Left lung (tissue), 4 donors: ENCODE measurements at regions not wholly inside any gene's neighbourhood (a gene's known extent, or its start where the extent isn't known, plus 50 kb on each side); places are given as distances from the start of the nearest gene placed in this dataset.

Source experiments
- ATAC-seq: fragments of 200-7000 bp; cut with Tn5 transposase; one replicate; pipeline ENCODE4 v1.9.1; 2020; ENCODE audit warnings: moderate library complexity
- DNase-seq, 4 donors: peaks; one replicate each; pipeline ENCODE4 v3.0.0-alpha.2; 2013 to 2020
- H3K27ac ChIP-seq, 2 donors: fragments of 200-600 bp; sonication (generic) in 1 of 2; one replicate each; pipeline versions ENCODE4 v1.5.0 to v1.8.0; 2020 to 2021
- H3K27me3 ChIP-seq, 2 donors: fragments of 200-600 bp; sonication (generic) in 1 of 2; one replicate each; pipeline versions ENCODE4 v1.5.0 to v1.8.0; 2020 to 2021
- H3K36me3 ChIP-seq, 2 donors: fragments of 200-600 bp; sonication (generic) in 1 of 2; one replicate each; pipeline versions ENCODE4 v1.5.0 to v1.8.0; 2020 to 2021
- H3K4me1 ChIP-seq, 2 donors: fragments of 200-600 bp; one replicate each; pipeline ENCODE4 v1.8.0; 2021
- H3K4me3 ChIP-seq, 2 donors: fragments of 200-600 bp; sonication (generic) in 1 of 2; one replicate each; pipeline versions ENCODE4 v1.5.0 to v1.8.0; 2020 to 2021; ENCODE audit warnings: mild to moderate bottlenecking in 1 of 2
- H3K9me3 ChIP-seq, 2 donors: fragments of 200-600 bp; sonication (generic) in 1 of 2; one replicate each; pipeline versions ENCODE4 v1.5.0 to v1.8.0; 2020 to 2021
- intact Hi-C, 2 donors: fragments of 100-400 bp; cut with DNase I; formaldehyde crosslinking; loops; one replicate each; pipeline versions ENCODE4 v1.11.2 to v1.14.2; 2022
- TF ChIP-seq, protein P1 (sequence below), 2 donors: fragments of 200-600 bp; sonication (generic) in 1 of 2; IDR thresholded peaks; one replicate each; pipeline versions ENCODE4 v1.5.0 to v1.8.0; 2021; ENCODE audit warnings: antibody characterized with exemption in 2 of 2
- donor health status: DM: no; HTN: yes; CAD: no.
- donor health status: DM: no; HTN: no; CAD: no.

DNA sequence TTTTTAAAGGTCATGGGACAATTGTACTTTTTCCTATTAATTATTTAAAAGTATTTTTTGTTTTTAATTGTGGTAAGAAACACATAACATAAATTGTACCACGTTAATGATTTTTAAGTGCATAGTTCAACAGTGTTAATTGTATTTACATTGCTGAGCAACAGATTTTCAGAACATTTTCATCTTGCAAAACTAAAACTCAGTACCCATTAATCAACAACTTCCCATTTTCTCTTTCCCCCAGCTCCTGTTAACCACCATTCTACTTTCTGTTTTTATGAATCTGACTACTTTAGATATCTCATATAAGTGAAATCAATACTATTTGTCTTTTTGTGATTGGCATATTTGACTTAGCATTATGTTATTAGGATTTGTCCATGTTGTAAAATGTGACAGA is 483.9 kb upstream of the ZNF804A start:
- H3K4me3 ChIP-seq = no peak overlapping the region
- intact Hi-C loops = no loop called here
- ATAC-seq (no peak), DNase-seq (no peak)
- H3K36me3 ChIP-seq = no peaks in the 10 kb centered on the region
- H3K4me1 ChIP-seq = no peaks in the 10 kb centered on the region
- H3K27me3 ChIP-seq = no peaks in the 10 kb centered on the region
- TF ChIP-seq, protein P1, sequence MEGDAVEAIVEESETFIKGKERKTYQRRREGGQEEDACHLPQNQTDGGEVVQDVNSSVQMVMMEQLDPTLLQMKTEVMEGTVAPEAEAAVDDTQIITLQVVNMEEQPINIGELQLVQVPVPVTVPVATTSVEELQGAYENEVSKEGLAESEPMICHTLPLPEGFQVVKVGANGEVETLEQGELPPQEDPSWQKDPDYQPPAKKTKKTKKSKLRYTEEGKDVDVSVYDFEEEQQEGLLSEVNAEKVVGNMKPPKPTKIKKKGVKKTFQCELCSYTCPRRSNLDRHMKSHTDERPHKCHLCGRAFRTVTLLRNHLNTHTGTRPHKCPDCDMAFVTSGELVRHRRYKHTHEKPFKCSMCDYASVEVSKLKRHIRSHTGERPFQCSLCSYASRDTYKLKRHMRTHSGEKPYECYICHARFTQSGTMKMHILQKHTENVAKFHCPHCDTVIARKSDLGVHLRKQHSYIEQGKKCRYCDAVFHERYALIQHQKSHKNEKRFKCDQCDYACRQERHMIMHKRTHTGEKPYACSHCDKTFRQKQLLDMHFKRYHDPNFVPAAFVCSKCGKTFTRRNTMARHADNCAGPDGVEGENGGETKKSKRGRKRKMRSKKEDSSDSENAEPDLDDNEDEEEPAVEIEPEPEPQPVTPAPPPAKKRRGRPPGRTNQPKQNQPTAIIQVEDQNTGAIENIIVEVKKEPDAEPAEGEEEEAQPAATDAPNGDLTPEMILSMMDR (IDR thresholded peaks at IDR 0.05) = no peak
- H3K9me3 ChIP-seq = no peaks in the 10 kb centered on the region
- no peak overlapping the region for H3K27ac ChIP-seq

DNA sequence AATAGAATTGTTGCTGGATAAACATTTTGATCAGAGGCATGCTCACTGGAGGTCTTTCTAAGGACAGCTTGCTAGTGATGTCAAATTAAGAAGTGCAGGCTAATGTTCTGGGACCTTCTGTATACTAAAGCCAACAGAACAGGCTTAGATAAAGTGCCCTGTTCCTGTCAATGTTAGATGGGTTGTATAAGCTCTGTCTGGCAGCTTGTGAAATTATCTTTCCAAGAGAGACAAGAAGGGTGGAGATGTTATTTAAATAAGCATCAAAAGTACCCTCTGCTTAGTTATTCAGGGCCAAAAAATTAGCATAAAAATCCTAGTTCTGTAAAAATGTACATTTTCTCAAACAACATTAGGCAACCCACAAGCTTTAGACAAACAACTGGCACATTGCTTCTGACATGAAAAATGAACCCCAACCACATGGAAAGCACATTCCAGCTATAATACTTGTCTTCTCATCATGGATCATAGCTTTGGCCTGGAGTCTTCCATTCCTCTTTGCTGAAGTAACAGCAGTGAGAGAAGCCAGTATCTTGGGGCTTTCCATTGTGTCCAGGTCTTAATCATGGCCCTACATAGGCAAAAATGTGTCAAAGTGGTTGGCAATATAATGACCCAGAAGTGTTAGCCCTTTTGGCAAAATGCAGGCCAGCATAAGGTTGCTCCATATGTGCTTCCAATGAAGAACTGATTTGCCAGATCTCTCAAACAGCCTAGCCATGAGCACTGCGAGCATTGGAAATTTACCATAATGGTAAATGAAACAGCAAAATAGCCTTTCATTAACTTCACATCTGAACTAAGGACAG is 478.1 kb upstream of the ZNF804A start:
- intact Hi-C loops = no loop called here
- no peak for ATAC-seq

DNA sequence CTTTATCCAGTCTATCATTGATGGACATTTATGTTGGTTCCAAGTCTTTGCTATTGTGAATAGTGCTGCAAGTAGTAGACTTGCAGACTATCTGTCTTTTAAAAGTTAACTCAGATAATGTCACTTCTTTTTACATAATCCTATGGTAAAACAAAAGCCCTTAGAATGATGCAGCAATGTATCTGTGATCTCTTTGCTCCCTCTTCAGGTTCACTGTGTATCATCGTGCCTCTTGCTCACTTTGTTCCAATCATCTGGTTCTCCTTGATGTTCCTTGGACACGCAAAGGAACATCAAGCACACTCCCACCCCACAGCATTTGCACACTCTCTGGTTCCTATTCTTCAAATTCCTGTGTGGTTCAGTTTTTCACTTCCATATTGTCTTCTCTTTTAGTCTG is 472.5 kb upstream of the ZNF804A start:
- DNase-seq (no peak), ATAC-seq (no peak)
- H3K27me3 ChIP-seq = no peaks in the 10 kb centered on the region
- no peak overlapping the region for H3K4me3 ChIP-seq
- TF ChIP-seq, protein P1 (IDR thresholded peaks at IDR 0.05) = no peak
- intact Hi-C loops = no loop called here
- no peaks in the 10 kb centered on the region for H3K4me1 ChIP-seq
- peaks cover 0 to 7% of the 10 kb centered on the region in 2 donors for H3K9me3 ChIP-seq
- H3K36me3 ChIP-seq = no peaks in the 10 kb centered on the region
- H3K27ac ChIP-seq = no peak overlapping the region

More for the DNA sequence above, 478.1 kb upstream of the ZNF804A start:
- DNase-seq = no peak
- no peak overlapping the region for H3K4me3 ChIP-seq
- H3K27ac ChIP-seq = no peak overlapping the region
- H3K4me1 ChIP-seq = no peaks in the 10 kb centered on the region
- TF ChIP-seq, protein P1 (IDR thresholded peaks at IDR 0.05) = no peak
- H3K27me3 ChIP-seq = no peaks in the 10 kb centered on the region
- no peaks in the 10 kb centered on the region for H3K9me3 ChIP-seq
- H3K36me3 ChIP-seq = no peaks in the 10 kb centered on the region

DNA sequence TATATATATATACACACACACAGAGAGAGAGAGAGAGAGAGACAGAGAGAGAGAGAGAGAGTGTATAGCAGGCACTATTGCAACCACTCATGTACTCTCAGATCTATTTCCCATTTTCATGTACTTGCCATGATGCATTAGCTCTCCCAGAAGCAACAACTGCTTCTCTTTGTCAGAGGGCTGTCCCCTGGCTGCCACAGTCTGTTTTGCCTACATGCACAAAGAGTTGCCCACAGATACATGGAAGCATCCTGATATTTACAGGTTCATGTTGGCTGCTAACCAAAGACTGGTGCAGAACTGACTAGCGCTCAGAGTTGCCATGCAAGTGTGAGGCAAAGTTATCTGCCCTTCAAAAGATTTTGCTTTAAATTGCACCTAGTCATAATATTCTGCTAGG is 469.3 kb upstream of the ZNF804A start:
- no peak for DNase-seq

DNA sequence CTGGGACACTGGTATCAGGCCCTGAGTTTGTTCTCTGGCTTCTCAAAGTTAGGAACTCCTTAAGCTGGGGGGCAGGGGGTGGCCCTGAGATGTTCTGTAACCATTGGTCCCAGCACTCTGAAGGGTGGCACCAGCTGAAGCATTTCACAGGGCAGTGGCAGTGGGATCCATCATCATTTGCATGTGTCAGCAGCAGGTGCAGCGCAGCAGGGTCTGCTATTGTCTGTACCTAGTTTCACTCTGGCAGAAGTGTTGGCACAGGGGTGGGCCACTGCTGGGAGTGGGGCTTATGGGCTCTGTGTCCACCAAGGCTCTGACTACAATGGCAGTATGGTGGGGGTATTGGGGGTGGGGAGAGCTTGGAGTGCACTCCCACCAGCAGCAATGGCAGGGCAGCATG is 460.4 kb upstream of the ZNF804A start:
- TF ChIP-seq, protein P1 (IDR thresholded peaks at IDR 0.05) = no peak
- ATAC-seq (no peak), DNase-seq (peak in 1 of 4 donors; percentile 35)
- H3K9me3 ChIP-seq = peaks cover 0 to 43% of the 10 kb centered on the region in 2 donors
- intact Hi-C loops = no loop called here
- no peaks in the 10 kb centered on the region for H3K36me3 ChIP-seq
- no peaks in the 10 kb centered on the region for H3K27me3 ChIP-seq
- H3K4me3 ChIP-seq = no peak overlapping the region
- no peaks in the 10 kb centered on the region for H3K4me1 ChIP-seq
- no peak overlapping the region for H3K27ac ChIP-seq

More for the DNA sequence above, 469.3 kb upstream of the ZNF804A start:
- Histone ChIP-seq H3K9me3 (peaks cover 0 to 21% of the 10 kb centered on the region in 2 donors), H3K4me1 (no peaks in the 10 kb centered on the region), H3K27ac (no peak overlapping the region), H3K27me3 (no peaks in the 10 kb centered on the region), H3K4me3 (no peak overlapping the region), H3K36me3 (no peaks in the 10 kb centered on the region)
- TF ChIP-seq, protein P1 (IDR thresholded peaks at IDR 0.05) = no peak
- ATAC-seq = no peak
- intact Hi-C loops = no loop called here
